ENCODE measurements at regions not wholly inside any gene's neighbourhood (a gene's known extent, or its start where the extent isn't known, plus 50 kb on each side); places are given as distances from the start of the nearest gene placed in this dataset.

DNA sequence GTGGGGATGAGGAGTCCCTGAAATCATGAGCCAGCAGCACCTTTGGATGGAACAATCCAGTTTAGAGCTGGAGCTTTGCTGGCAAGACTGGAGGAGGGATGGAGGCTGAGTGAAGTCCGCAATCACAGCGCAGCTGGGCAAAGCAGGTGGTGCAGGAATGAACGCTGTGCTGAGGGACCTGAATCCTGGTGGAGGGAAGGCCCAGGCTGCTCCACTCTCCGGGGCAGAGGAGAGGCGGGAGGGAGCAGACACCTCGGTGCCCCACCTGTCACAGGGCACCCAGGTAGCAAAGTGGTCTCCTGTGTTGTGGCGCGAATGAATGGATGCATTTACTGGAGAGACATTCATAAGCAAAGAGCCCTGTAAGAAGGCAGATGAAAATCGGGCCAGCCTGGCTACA lies 124.8 kb upstream of the ANO1 start:
- DNase-seq: no peak

DNA sequence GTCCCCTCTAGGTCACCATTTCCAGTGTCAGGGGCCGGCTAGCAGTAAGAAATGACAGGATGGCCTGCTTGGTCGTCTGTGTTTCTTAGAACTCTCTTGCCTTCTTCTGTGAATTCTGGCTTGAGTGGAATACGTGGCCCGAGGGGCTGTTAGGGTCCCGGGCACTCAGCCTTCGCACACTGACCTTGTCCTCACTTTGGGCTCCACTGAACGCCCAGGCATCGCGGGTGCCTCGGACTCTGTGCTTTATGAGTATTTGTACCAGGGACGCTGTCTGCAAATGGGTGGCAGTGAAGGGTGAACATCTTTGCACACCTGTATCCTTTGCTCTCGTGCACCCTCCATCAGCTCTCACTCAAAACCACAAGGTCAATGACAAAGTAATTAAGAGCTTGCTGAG lies 123.4 kb upstream of the ANO1 start:
- DNase-seq: no peak

DNA sequence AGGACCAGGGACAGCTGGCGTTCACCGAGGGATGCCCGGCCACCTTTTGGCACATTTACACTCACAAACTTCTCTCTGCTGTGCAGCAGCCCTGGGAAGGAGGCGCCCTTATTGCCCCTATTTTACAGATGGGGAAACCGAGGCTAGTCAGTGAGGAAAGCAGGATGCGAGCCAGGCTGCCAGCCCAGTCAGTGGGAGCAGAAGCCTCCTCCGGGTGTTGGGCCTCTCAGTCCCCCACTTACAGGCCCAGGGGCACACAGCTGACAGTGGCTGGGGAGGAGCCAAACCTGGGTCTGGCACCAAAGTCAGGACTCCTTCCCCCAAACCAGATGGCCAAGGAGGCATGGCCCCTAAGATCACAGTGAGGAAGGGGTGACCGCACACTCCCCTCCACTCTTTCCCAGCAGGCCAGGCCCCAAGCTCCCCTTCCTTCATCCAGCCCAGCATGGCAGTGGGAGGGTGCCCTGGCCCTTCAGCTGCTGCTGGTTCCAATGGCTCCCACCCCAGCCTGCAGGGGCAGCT lies 121.4 kb upstream of the ANO1 start:
- DNase-seq: no peak

DNA sequence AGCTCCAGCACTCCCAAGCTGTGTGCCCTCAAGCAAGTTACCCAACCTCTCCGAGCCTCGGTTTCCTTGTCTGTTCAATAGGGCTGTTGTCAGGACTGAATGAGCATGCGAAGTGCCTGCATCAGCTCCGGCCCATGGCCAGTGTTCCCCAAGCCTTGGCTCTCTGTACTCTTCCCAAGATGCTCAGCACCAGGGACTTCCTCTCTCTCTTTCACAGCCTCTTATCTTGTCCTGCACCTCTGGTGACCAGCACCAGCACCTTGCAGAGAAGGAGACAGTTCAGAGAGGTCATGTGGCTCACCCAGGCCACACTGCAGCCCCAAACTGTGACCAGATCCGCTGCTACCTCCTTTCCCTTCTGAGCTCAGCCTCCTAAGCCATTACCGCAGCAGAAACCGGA lies 120.3 kb upstream of the ANO1 start:
- no peak for DNase-seq

DNA sequence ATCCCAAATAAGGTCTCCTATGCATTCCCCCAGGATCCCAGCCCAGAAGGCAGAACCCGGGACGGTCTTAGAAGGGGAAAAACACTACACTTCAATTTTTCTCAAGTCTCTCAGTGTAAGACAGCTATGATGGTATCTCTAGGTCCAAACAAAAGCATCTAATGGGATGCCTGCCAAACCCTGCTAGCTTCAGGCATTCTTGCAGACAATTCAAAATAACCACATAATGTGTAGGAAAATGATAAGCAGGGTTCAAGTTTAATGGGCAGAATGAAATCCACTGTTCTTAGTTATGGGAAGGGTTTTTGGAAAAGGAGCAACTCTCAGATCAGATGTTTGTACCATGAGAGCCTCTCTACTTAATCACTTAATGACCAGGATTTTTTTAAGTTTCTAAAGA lies 119.8 kb upstream of the ANO1 start:
- DNase-seq: no peak

DNA sequence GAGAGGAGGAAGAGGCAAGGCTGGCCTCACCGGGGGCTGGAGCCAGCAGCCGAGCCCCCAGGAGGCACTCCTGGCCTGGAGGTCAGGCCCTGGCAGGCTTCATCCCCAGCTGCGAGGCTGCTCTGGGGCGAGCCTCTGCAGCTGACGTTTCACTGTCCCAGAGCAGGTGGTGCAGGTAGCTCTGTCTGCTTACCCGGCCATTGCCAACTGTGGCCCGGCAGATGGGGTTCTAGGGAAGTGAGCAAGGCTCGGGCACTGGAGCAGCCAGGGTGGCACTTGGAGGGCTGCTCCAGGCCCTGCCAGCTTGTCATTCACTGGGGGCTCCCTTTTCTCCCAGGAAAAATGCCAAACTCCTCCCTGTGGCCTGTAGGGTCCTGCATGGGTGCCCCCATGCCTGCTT lies 118.7 kb upstream of the ANO1 start:
- DNase-seq: no peak

DNA sequence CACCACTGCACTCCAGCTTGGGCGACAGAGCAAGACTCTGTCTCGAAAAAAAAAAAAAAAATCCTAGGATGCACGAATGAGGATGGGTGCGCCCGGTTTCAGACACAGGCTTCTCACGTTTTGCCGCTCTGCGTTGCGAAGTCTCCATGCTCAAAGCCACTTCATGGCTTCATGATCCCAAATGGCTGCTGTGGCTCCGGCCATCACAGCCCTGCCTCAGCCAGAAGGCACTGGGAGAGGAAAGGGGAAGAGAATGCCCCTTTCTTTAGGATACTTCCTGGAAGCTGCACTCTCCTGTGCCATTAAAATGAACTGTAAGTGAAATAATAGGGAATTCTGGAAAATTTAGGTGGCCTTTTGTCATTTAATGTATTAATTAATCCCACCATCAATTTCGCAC lies 116.4 kb upstream of the ANO1 start:
- no peak for DNase-seq

DNA sequence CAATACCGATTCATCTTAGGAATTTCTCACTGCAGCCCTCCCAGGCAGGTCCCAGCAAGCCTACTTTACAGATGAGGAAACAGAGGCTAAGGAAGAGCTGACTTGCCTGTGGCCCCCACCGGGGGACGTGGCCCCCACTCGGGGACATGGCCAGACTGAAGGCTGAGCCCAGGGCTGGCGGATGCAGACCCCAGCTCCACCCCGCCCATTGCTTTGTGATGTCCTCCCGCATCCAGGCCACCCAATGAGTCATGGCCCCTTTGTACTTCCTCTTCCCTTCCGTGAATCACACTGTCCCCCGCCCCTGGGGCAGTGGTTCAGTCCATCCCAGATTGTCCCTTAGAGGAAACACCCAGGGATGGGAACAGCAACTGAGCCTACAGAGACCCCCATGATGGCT lies 116.0 kb upstream of the ANO1 start:
- DNase-seq: no peak

DNA sequence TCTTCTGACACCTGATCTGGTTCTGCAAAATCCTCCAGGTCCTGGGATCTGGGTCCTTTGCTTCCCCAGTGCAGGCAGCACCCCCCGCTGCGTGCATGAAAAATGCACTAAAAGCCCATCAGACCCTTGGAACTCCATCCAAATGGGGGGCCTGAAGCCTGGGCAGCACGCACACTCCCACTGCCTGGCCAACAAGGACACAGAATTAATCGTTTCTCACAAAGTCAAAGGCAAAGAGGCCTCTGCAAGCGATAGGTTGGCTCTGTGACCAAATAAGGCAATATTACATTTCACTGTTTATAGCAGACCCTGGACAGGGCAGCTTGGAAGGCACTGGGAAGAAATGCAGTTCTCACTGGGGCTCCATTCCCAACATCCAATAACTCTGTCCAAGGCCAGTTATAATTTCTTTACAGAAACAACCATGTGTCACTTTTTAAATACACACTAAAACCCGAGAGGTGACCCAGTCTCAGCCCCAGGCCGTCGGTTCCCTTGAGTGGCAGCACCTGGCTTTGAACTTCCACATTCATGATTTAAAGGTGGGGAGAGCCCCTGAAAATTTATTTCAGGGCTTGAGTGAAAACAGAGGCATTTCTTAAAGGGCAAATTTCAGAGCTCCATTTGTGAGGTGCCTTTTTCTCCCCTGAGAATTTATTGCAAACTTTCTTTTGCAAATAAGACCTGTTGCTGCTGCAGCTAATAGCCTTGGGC lies 114.4 kb upstream of the ANO1 start:
- no peak for DNase-seq

DNA sequence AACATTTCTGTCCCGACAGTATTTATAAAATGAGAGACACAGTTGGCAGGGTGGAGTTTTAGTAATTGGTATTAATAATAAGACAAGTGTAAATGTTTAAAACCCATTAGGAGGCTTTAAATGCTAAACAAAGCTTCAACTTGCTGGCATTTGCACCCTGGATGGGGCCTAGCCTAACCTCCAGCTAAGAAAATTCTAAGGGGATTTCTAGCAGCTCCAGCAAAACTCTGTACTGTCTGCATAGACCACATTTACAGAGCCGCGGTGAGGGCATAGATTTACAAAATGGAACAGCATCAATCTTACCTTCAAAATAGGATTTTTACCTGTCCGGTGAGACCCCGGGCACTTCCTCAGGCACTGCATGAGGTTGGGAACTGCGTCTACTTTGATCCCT lies 113.9 kb upstream of the ANO1 start:
- DNase-seq: no peak

DNA sequence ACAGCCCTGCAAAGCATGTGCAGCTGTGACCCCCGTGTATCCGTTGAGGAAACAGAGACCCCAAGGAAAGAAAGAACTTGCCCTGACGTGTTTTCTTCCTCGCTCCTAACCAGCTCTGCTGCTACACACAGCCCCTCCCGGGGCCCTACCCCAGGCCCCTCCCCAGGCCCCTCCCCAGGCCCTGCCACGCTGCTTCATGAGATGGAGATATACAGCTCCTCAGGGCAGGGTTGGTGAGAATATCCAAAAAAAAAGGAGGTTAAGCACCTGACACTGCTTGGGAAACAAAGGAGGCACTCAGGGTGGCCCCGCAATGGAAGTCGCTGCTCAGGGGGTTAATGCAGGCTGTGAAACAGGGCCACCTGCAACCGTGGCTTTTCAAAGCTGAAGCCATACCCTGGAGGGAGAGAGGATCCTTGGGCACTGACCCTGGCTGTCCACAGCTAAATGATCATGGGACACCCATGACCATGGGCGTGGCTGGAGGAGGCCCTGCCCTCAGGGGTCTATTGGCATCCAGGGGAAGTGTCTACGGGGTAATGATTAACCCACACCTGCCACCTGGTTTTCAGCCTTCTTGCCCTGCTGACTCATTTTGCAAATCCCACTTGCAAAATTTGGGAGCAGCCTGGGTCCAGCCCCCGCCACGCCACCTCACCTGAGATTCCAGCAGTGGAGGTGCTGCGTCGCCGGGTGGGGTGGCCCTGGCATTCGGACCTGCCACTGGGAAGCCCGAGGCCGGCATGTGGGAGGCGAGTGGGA lies 112.1 kb upstream of the ANO1 start:
- no peak for DNase-seq

DNA sequence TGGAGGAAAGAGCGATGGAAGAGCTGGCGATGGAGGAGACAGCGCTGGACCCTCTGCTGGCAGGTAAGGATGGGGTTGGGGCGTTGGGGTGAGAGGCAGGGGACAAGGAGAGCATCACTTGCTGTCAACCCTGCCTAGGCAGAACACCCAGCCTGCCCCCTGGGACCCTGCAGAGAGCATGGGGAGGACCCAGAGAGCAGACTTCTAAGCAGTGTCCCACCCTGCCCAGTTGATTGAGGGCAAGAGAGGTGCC lies 111.6 kb upstream of the ANO1 start:
- DNase-seq: no peak

DNA sequence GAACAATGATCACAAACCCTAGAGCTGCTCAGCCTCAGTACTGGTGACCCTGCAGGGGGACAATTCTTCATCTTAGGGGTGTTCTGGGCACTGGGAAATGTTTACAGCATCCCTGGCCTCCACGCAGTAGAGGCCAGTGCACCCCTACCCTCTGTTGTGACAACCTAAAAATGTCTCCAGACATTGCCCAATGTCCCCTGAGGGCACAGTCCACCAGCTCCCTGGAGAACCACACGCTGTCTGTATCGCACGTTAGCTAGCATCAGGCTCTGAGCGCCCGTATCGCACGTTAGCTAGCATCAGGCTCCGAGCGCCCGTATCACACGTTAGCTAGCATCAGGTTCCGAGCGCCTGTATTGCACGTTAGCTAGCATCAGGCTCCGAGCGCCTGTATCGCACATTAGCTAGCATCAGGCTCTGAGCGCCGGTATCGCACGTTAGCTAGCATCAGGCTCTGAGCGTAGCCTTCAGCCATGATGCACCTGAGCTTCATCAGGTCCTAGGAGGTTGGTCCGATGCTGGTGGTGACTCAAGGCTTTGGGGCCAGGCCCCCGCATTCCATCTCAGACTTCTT lies 111.1 kb upstream of the ANO1 start:
- DNase-seq: no peak

DNA sequence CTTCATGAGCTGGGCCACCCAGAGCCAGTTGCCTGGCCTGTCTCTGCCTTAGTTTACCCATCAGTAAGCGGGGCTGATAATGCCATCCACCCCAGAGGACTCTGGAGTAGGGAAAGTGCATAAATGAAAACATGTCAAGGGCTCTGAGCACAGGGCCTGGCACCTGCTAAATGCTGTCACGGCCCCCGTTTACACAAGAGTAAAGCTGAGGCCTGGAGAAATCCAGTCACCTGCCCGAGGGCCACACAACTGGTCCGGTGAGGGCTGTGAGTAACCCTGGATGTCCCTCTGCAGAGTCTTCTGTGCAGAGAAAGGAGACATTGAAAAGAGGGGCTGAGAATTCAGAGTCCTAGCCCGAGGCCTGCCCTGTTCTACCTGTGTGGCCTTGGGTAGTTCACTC lies 110.6 kb upstream of the ANO1 start:
- DNase-seq: no peak

DNA sequence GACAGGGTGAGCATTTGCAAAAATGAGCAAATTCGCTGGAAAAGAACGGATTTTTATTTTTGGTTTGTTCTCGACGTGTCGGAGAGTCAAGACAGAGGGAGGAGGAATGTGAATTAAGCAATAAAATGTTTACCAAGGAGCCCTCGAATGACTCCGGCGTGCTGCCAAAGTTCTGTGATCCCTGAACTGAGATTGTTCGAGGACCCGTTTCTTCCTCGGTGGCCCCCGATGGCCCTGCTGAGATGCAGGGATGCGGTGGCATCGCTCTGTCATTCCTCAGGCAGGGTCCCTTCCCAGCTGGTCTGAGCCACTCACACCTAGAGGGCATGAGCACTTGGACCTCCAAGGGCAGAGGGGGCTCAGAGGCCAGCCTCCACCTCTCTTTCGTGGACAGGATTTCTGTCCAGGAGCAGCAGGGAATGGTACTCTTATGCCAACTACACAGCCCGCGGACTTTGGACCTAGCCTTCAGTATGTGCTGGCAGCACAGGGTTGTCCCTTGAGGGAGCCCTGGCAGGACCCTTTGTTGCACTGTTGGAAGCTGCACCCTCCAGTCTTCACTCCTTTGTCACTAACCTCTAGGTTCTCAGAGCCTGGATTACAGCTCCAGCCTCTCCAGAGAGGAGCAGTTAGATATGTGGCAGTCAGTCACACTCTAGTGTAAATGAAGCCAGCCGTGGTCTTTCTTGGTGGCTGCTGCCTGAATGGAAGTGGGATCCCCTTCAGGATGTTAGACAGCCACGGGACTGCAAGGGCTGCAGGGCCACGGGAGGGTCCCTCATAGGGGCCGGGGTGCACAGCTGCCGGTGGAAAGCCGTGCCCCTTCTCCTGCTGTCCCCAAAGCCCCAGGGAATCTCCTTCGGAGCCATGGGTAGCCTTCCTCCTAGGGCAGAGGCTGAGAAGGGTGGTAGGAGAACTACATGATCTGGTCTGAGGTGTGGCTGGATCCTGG lies 109.4 kb upstream of the ANO1 start:
- DNase-seq: no peak

DNA sequence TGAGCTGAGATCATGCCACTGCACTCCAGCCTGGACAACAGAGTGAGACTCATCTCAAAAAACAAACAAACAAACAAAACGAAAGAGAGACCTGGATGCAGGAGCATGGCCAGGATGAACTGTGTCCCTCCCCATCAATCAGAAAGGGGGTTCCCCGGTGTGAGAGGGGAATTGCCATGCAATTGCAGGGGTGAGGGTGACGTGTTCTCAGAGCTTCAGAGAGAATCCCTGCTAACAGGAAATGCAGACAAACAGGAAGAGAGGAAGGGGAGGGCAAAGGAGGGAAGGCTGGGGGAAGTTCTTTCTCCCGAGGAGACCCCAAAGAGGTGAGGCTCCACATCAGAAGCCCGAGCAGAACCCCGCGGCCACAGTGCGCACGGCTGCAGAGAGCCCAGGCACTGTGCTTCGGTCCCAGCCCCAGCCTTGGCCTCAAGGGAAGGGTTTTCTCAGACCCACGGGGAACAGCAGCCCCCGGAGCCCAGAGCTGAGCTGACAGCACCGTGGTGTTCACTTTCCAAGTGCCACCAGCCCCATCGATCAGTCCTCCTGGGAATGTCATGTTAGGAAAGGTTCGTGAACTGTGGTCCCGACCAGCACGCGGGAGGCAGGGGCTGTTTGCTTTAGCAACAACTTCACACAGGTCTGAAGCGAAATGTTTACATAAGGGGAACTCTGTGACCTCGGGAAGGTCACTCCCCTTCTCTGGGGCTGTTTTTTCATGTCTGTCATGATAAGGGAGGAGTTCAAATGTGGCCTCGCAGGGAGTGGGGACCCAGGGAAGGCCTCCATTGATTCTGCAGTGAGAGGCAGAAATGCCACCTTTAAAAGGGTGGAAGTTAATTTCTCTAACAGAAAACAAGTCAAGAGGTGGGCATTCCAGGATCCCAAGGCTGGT lies 108.0 kb upstream of the ANO1 start:
- DNase-seq: no peak

DNA sequence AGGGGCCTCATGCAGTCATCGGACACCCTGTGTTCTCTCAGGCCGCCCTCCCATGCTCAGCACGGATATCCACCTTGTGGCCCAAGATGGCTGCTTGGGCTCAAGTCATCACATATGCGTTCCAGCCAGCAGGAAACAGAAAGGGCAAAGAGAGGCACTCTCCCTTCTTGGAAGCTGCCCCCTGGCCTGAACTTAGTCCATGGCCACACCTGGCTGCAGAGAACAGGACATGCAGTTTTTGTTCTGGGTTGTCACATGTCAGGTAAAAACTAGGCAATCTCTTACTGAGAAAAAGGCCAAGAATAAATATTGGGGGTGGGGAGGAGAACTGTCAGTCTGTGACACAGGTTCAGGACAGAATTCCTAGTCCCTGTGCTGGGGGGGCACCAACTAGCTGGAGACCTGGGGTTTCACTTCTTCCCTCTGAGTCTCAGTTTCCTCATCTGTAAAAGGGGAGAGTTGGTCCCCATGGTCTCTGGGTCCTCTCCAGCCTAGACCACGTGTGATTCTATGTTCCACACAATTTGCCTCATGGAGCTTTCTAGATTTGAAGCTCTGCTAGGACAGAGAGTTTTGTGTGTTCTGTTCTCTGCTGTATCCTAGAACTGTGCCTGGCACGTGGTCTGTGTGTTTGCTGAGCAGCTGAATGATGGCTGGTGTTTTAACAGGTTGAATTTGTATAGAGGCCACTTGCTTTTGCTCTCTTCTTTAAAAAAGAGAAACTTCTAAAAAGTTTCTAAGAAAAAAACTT lies 107.2 kb upstream of the ANO1 start:
- no peak for DNase-seq

DNA sequence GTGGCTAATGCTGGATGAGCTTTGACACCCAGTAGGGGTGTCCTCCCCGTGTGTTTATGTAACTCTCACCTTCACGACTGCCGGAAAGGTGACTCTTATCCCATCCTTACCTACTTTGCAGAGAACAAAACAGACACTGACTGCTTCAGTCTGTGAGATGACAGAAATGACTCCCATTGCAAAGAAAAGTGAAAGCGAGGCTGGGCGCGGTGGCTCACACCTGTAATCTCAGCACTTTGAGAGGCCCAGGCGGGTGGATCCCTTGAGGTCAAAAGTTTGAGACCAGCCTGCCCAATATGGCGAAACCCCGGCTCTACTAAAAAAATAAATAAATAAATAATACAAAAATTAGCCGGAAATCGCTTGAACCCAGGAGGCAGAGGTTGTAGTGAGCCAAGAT lies 106.4 kb upstream of the ANO1 start:
- DNase-seq: peak; percentile 17

DNA sequence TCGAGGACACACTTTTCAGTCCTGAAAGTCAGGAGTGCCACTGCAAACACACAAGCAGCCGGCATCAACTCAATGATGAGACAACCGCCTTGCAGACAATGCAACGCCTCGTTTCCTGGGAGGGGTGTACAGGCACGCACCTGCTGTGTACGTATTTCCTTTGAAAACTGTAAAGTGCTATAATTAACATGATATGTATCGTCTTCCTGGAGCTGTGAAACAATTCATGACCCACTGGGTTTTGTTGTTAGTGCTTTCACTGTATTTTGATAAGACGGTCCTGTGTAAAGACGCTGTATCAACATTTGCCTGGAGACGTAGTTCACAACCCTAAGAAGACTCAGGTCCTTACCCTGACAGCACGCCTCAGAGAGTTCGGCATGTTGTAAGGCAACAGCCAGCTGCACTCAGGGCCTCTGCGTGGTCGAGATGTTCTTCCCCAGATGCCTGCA lies 105.7 kb upstream of the ANO1 start:
- peak; percentile 26 for DNase-seq

DNA sequence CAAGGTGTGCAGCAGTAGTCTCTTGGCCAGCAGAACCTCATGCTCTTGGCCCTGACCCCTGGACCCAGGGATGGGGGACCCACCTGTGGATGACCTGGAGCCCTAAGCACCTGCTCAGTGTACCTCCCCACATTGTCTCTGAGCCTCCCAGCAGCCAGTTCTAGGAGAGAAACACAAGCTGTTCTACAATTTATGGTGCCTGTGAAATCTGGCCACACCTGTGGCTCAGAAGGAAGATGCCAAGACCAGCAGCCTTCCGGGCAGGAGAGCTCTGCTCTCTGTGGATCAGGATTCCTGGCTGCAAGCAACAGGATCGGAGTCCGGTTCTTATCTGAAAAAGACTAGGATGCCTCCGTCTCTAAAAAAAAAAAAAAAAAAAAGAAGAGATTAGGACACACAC lies 103.6 kb upstream of the ANO1 start:
- DNase-seq: no peak

DNA sequence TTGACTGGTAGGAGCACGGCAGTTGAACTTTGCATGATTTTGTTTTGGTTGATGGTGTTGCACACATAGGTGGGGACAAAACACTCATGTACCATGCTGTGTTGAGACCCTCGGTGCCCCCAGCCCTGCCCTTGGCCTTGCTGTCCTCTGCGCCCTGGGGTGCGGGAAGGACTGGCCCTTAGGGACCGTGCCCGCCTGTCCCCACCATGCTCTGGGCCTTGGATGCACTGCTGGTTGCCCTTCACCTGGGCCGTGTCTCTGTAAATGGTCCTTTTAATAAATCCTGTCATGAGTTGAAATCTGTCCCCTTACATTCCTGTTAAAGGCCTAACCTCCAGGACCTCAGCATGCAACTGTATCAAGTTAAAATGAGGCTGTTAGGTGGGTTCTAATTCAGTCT lies 102.3 kb upstream of the ANO1 start:
- DNase-seq: no peak

Data from CD4-positive, alpha-beta T cell treated with Interleukin-21 for 1 hour (primary cell).